GM21825 (cell line): ENCODE measurements at regions not wholly inside any gene's neighbourhood (a gene's known extent, or its start where the extent isn't known, plus 50 kb on each side); places are given as distances from the start of the nearest gene placed in this dataset.
"Not testable (repeated sequence)": the region's sequence is repeated elsewhere in the genome, so short reads cannot be mapped to it uniquely, and the experiment has no call there.

ENCODE experiments used
- ATAC-seq: cut with Tn5 transposase; IDR thresholded peaks from one replicate; pipeline ENCODE4 v1.9.1; 2021; ENCODE audit warnings: mild to moderate bottlenecking, moderate library complexity; ENCODE audit not compliant: unreplicated experiment

DNA sequence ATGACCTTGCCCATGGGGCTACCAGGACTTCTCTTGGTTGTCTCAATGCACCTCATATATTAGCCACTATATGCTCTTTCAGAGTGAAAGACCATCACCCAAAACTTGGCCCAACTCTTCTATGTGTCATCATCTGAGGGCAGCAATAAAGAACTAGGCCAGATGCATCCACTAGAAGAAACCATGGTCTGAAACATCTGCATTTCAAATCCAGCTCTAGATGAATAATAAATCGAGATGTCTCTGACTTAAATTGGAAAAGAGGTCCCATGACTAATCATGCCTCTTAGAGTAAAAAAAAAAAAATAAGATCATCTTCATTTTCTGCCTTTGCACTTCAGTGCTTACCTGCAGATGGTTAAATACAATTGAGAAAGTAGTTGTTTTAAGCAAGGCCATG lies 397.6 kb upstream of the PITX2 start:
- no peak for ATAC-seq

DNA sequence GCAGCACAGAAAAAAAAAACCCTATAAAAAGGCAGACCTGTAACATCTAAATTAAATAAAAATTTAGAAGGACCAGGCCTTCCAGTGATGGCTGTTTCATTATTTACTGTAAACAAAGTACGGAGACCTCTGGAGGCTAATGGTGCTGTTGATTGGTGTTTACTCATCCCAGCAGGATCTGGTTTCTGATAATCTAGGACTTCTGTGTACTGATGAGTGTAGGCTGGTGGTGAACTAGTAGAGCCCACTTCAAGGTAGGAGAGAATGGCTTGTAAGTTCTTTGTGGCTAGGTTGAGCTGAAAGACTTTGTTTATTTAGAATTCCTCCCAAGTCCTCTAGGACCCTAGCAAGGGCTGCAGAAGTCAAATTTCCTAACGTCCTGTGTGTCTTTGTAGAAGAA lies 398.1 kb upstream of the PITX2 start:
- ATAC-seq: no peak

DNA sequence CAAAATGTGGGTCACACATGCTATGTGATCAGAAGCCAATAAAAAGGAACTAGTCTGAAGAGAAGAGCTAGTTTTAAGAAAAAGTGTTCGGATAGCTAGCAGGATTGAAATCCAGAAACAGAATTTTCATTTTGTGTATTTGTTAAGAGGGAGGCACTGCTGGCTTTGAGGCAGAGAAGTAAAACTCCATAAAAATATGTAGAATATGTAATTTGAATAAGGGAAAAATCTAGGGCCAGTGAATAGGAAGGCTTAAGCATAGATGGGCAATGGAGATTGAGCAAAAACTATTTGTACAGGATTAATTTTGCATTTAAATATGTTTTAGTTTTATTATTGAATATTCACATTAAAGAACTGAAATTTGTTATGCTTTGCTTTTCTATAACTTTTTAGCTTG lies 399.9 kb upstream of the PITX2 start:
- no peak for ATAC-seq

DNA sequence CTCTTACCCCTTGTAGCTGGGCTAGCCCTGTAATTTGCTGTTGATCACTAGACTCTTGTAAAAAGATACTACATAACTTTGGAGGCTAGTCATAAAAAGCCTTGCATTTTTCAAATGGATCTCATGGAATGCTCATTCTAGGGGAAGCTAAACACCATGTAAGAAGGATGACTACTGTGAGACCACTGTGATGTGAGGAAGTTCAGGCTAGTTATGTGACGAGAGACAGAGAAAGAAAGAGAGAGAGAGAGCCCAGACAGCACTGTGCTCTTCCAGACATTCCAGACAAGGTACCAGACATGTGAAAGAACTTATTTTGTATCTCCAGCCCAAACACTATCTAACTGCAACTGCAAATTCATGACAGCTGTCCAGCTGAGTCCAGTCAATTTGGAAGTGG lies 404.6 kb upstream of the PITX2 start:
- no peak for ATAC-seq

DNA sequence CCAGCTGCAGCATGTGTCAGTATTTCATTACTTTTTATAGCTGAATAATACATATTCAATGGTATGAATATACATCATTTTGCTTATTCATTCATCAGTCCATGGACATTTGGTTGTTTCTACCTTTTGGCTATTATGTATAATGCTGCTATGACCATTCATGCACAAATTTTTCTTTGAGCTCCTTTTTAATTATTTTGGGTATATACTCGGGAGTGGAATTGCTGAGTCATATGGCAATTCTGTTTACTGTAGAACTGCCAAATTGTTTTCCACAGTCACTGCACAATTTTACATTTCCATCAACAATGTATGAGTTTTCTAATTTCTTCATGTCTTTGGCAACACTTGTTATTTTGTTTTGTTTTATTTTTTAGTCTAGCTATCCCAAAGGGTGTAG lies 405.9 kb upstream of the PITX2 start:
- ATAC-seq: no peak

DNA sequence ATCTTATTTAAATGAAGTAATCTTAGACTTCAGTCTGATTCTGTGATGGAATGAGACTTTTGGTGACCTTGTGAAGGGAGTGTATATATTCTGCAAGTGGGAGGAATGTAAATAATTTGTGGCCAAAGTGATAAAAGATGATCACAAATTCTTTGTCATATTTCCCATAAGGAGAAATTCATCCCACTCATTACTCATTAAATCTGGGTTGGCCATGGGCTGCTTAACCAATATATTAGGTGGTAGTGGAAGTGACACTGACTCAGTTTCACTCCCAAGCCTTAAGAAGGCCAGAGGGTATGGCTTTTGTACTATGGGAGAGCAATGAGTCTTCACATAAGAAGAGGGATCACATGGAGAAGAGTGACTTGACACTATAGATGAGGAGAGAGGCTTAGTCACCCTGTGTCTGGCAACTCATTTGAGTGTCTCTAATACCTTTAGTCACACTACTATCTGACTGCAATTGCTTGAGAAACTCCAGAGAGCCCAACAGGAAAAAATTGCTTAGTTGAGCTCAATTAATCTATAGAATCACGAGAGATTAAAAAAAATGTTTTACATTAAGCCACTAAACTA lies 408.2 kb upstream of the PITX2 start:
- ATAC-seq: no peak

DNA sequence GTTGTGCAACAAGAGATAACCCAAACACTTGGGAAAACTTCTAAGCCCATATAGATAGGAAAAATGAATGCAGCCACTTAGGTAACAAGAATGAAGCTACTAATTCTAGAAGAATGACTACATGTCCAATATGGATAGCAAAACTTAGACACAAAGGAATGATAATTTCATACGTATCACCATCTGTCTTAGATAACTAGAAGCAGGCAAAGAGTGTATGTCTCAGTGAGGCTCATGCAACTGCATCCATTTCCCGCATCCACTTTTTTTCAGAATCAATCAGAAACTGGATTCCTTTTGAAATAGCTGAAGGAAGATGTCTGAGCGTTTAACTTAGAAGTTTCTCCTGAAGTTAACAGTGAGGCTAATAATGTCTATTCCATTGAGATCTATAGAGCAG lies 408.7 kb upstream of the PITX2 start:
- no peak for ATAC-seq

DNA sequence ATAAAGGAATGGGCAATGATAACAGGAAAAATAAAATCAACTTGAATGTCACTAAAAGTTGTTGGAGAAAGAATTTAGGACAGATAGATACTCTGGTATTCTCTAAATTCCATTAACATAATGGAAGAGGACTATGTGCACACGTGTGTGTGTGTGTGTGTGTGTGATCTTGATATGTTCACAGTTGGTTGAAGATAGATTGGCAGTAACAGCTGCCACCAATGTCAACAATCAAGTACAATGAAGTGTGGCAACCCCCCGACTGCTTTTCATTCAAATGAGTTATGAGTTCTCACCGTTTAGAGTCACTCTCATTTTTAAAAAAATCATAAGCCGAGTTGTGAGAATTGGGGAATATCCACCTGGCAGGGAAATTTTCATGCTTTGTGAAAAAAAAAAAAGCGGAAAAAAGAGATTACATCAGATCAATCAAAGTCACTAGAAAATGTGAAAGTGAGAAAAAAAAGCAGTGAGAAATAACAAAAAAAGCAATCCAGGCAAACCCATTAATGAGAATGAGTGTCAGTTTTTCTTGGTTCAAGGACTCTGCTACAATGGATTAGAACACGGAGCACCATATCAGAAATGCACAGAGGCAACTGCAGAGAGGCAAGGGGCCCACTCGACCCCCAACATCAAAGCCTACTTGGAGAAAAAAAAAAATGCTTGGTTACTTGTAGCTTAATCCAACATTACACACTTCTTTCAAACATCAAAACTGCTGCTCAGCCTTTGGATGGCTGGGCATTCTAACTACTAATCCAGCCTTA lies 414.9 kb upstream of the PITX2 start:
- no peak for ATAC-seq

DNA sequence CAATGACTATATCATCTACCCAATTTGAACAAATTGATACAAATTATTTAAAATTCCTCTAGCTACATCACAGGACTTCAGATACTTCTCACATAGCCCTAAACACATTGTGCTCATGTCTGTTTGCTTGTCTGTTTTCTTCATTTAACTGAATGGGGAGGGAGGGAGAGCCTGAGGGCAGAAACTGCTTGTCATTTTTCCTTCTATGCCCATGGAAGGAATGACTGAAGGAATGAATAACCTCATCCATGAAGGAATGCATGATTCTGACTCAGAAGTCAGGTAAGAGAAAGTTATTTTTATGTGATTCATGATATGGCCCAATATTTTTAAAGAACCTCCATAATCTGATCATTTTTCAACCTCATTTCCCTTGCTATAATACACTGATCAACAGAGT lies 418.0 kb upstream of the PITX2 start:
- ATAC-seq: no peak

DNA sequence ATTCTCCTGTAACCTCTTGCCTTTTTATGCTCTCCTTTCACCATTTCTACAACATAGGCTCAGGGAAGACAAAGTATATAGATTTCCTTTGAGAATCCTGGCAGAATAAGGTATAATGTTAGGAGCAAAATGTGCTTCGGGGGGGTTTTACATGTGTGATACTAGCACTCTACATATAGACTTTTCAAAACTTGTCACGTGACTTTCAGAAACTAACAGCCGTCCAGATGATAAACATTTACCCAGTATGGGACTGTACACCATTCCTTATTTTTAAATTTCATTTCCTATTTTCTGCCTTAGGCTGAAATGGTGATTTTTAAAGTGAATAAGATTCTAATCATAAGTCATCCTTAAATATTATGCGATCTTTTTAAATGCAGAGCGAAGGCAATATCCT lies 420.4 kb upstream of the PITX2 start:
- no peak for ATAC-seq

DNA sequence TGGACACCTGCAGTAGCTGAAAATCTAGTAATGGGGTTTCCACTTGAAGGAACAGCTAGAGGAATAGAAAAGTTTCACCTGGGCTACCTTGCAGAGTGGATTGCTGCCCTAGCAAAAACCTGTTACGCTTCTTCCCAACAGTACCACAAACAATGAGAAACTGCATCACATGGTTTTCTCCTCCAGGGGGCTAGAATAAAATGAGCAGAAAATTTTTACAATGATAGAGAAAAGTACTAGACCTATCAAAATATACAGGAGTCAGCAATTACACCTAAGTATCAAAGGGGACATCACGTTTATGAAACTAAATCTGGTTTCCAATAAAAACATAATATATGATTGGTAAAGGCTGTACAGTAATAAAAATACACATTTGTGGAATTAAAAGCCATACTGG lies 423.1 kb upstream of the PITX2 start:
- ATAC-seq: no peak

DNA sequence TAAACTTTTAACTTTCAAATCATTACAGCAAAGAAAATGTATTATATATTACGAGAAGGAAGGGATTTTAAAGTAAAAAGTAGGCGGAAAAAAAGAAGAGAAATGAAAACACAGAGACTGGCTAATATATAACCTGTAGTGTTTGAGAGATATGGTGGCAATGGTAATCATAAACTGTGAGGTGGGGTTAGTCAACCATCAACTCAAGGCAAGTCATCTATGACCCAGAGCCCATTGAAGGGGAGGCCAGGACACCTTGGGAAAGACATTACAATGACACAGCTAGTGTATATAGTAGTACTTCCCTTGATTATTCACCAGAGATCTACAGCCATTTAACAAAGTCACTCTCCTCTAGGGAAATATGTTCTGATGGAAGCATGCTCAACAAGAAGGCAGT lies 423.9 kb upstream of the PITX2 start:
- no peak for ATAC-seq

DNA sequence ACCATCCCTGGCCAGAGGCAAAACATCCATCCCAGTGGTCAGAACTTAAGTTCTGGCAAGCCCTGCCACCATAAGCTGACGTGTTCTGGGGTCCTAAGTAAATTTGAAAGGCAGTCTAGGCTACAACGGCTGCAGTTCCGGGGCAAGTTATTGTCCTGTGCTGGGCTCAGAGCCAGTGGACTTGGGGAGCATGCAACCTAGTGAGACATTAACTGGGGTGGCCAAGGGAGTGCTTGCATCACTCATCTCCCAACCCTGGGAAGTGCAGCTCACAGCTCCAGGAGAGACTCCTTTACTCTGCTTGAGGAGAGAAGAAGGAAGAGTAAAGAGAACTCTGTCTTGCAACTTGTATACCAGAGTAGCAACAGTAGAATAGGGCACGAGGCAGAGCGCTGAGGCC lies 425.4 kb upstream of the PITX2 start:
- no peak for ATAC-seq

DNA sequence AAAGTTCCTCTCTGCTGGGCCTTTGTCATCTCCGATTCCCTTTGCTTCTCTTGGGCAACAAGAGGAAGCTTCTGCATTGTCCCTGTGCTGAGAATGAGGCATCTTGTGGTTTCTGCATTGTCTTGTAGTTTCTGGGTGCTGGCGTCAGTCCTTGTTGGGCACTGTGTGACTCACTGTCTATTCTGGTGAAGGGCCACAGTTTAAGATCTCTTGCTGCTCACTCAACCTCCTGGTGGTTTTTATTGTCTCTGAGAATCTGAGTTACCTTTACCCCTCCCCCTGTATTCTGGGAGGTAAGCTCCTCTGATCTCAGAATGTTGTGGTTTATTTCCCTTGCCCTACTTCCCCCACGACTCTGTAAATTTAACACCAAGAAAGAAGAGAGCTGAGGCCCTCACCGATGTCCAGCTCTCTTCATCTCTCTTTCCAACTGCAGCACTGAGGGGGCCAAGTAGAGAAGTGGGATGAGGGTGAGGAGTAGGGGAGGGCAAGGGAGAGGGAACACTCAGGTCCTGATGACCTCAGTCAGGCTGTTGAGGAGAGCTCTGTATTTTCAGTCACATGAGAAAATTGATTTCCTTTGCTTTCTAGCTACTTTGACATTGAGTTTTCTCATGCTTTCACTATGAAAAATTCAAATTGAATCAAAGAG lies 441.6 kb upstream of the PITX2 start:
- ATAC-seq: no peak

DNA sequence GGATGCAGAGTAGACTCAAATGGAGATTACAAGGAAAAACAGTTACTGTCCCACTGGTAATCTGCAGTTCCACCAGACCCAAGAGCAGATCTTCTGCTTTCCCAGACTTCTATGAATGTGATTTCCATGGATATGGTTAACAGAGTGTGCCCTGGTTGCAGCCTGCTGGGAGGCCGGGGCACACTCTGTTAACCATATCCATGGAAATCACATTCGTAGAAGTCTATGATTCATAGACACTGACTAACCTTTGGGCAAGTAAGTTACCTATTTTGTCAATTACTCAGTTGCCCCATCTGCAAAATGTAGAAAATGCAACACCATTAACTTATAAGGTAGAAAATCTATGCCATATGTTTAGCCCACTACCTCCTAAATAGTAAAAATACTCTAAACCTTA lies 443.1 kb upstream of the PITX2 start:
- no peak for ATAC-seq

DNA sequence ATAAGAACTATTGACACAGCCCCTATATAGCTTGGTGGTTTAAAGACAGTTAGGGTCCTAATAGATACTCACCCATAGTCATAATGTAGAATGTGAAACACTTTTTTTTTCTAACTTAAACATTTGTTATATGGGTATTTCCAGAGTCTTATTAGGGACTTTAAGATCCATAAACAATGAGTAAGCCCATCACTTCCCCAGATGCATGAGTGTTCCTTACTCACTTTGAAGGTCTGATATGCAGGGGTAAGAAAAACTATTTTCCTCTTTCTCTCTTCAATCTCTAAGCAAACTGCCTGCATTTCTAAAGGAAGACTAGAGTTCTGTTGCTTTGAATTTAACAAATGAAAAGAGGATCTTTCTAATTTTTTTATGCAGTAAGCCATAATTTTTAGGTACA lies 443.6 kb upstream of the PITX2 start:
- no peak for ATAC-seq

DNA sequence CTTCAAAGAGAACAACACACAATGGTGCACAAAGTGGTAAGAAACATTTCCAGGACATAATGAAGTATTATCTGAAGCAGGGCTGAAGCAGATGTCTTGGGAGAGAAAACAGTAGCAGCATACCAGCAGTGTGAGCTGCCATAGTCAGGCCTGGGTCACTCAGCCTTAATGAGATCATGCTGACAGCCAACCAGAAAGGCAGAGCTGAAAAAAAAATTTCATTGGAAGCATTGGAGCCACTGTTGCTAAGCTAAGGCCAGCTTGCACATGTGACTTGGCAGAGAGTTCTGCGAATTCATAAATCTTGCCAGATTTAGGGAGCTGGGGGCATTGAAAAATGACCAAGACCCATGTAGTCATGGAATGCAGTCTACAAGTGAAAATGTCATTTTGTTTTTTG lies 444.0 kb upstream of the PITX2 start:
- no peak for ATAC-seq

DNA sequence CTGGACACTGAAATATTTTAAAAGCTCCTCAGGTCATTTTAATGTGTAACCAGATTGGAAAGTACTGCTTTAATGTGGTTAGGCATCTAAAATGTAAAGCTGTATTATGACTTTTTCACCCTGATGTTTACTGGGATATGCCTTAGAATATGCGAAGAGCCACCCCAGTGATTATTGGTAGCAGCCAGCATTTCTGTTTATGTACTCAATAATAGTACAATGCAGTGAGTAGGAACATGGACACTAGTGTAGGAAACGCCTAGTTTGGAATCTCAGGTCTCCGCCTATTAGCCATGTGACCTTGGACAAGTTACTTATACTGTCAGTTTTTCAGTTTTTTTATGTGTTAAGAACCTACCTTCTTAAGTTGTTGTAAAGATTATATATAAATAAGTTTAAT lies 446.0 kb upstream of the PITX2 start:
- no peak for ATAC-seq

DNA sequence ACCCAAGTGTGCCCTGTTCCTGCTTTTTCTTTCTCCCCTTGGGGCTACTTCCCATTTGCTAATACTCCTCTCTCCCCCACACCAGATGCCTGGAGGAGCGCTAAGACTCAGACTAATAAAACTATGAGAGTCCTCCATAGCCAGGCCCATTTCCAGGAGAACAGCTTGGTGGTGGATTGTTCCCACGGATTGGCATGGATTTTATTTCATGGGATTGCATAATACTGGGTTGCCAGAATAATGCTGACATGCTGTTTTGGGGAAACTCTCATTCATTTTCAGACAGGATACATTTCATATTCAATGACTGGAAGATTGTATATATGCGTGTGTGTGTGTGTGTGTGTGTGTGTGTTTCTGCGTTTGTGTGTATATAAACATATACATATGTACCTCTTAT lies 447.5 kb upstream of the PITX2 start:
- no peak for ATAC-seq

DNA sequence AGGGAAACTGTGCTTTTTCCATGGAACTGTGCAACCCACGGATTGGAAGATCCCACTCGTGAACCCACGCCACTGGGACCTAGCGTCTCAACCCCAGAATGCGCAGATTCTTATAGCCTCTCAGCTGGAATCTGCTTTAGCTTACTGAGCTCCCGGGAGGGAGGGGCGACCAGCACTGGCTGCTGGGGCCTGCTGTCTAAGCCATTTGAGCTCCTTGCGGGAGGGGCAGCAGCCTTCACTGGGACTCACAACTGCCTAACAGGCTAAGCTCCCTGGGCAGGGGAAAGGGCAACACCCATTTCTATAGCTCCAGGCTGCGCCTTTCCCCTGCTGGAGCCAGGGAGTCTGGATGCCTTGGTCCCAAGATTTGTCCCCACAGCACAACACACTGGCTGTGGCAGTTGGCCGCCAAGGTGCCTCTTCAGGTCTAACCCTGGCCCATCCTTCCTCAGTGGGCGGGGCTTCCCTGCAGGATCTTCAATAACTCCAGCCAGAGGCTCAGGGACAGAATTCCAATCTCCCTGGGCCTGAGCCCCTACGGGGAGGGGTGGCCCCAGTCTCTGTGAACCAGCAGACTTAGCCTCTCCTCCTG lies 451.7 kb upstream of the PITX2 start:
- no peak for ATAC-seq

DNA sequence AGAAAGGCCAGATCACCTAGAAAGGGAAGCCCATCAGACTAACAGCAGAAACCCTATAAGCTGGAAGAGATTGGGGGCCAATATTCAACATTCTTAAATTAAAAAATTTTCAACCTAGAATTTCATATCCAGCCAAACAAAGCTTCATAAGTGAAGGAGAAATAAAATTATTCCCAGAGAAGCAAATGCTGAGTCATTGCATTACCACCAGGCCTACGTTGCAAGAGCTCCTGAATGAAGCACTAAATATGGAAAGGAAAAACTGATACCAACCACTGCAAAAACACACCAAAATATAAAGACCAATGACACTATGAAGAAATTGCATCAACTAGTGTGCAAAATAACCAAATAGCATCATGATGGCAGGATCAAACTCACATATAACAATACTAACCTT lies 453.4 kb upstream of the PITX2 start:
- not testable (repeated sequence) for ATAC-seq

DNA sequence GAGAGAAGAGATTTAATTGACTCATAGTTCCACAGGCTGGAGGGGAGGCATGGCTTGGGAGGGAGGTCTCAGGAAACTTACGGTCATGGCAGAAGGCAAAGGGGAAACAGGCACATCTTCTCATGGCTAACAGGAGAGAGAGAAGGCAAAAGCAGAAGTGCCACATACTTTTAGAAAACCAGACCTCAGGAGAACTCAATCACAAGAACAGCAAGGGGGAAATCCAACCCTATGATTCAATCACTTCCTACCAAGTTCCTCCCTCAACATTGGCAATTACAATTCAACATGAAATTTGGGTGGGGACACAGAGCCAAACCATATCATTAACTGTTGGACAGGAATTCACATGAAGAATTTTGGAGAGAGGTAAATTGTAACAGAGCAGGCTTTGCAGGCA lies 485.3 kb upstream of the PITX2 start:
- ATAC-seq: no peak
